Trophoblast cell (in vitro differentiated cells and primary cell): ENCODE measurements at regions not wholly inside any gene's neighbourhood (a gene's known extent, or its start where the extent isn't known, plus 50 kb on each side); places are given as distances from the start of the nearest gene placed in this dataset.

Experiments
- DNase-seq, 2 donors: peaks; one replicate each; pipeline ENCODE4 v3.0.0-alpha.2; 2016
- H2AFZ ChIP-seq: 2 replicates; pipeline ENCODE4 v1.6.1; 2013; ENCODE audit warnings: low read length, moderate library complexity, mild to moderate bottlenecking; ENCODE audit not compliant: insufficient read depth, poor library complexity
- H2AK5ac ChIP-seq: 2 replicates; pipeline ENCODE4 v1.6.1; 2013; ENCODE audit warnings: mild to moderate bottlenecking, low read length
- H2BK120ac ChIP-seq: 2 replicates; pipeline ENCODE4 v1.6.1; 2013; ENCODE audit warnings: low read length, mild to moderate bottlenecking, moderate library complexity; ENCODE audit not compliant: insufficient read depth, poor library complexity
- H2BK12ac ChIP-seq: 2 replicates; pipeline ENCODE4 v1.6.1; 2013; ENCODE audit warnings: mild to moderate bottlenecking, low read length, moderate library complexity
- H2BK5ac ChIP-seq: 2 replicates; pipeline ENCODE4 v1.6.1; 2013; ENCODE audit warnings: low read length, low read depth, moderate library complexity, mild to moderate bottlenecking; ENCODE audit not compliant: poor library complexity
- H3K14ac ChIP-seq: 2 replicates; pipeline ENCODE4 v1.6.1; 2013; ENCODE audit warnings: mild to moderate bottlenecking, low read length
- H3K18ac ChIP-seq: 2 replicates; pipeline ENCODE4 v1.6.1; 2013; ENCODE audit warnings: mild to moderate bottlenecking, low read length
- H3K23ac ChIP-seq: 2 replicates; pipeline ENCODE4 v1.6.1; 2013; ENCODE audit warnings: low read length
- H3K27ac ChIP-seq: 2 replicates; pipeline ENCODE4 v1.5.1; 2013; ENCODE audit warnings: low read depth, mild to moderate bottlenecking, inconsistent platforms, low read length, moderate library complexity
- H3K27me3 ChIP-seq: 2 replicates; pipeline ENCODE4 v1.6.1; 2013; ENCODE audit warnings: inconsistent platforms, mild to moderate bottlenecking, low read length, moderate library complexity; ENCODE audit not compliant: insufficient read depth
- H3K36me3 ChIP-seq, 2 experiments: 1 replicate in 1 of 2; 2 replicates in 1 of 2; pipeline ENCODE4 v1.6.1; 2013; ENCODE audit warnings: low read length in 2 of 2, mild to moderate bottlenecking in 2 of 2, moderate library complexity in 1 of 2; ENCODE audit not compliant: insufficient read depth in 2 of 2, control insufficient read depth in 1 of 2
- H3K4ac ChIP-seq: 2 replicates; pipeline ENCODE4 v1.6.1; 2013; ENCODE audit warnings: low read depth, mild to moderate bottlenecking, low read length, moderate library complexity
- H3K4me1 ChIP-seq, 2 experiments: 1 replicate in 1 of 2; 2 replicates in 1 of 2; pipeline ENCODE4 v1.6.1; 2013; ENCODE audit warnings: low read length in 2 of 2, mild to moderate bottlenecking in 2 of 2, moderate library complexity in 1 of 2; ENCODE audit not compliant: insufficient read depth in 2 of 2, control insufficient read depth in 1 of 2
- H3K4me2 ChIP-seq: 2 replicates; pipeline ENCODE4 v1.6.1; 2013; ENCODE audit warnings: inconsistent platforms, mild to moderate bottlenecking, low read length, moderate library complexity
- H3K4me3 ChIP-seq: 2 replicates; pipeline ENCODE4 v1.5.1; 2013; ENCODE audit warnings: mild to moderate bottlenecking, low read depth, low read length, inconsistent platforms
- H3K79me1 ChIP-seq: one replicate; pipeline ENCODE4 v1.6.1; 2013; ENCODE audit warnings: low read length
- H3K79me2 ChIP-seq: 2 replicates; pipeline ENCODE4 v1.6.1; 2013; ENCODE audit warnings: low read length, mild to moderate bottlenecking; ENCODE audit not compliant: control insufficient read depth, insufficient read depth, poor library complexity
- H3K9ac ChIP-seq: 2 replicates; pipeline ENCODE4 v1.6.1; 2013; ENCODE audit warnings: mild to moderate bottlenecking, low read length
- H3K9me3 ChIP-seq: 2 replicates; pipeline ENCODE4 v1.6.1; 2013; ENCODE audit warnings: low read depth, mild to moderate bottlenecking, control low read depth, inconsistent platforms, low read length; ENCODE audit not compliant: insufficient read depth
- H4K12ac ChIP-seq: 2 replicates; pipeline ENCODE4 v1.6.1; 2013; ENCODE audit warnings: low read depth, mild to moderate bottlenecking, low read length, moderate library complexity
- H4K8ac ChIP-seq: 2 replicates; pipeline ENCODE4 v1.6.1; 2013; ENCODE audit warnings: low read depth, mild to moderate bottlenecking, low read length, moderate library complexity
- H4K91ac ChIP-seq: one replicate; pipeline ENCODE4 v1.6.1; 2013; ENCODE audit warnings: low read depth, mild to moderate bottlenecking, low read length, moderate library complexity
- WGBS: extraction: QIAGEN DNeasy Blood & Tissue Kit; methylation state at CpG from one replicate; pipeline ENCODE4 v1.1.7; 2013; ENCODE audit warnings: missing lambda C conversion rate; ENCODE audit not compliant: insufficient read length, insufficient coverage; ENCODE audit errors: extremely low coverage; 5-methylcytosine and 5-hydroxymethylcytosine counted together

GRCh38 chr4:132001542-132001941, 1147.6 kb upstream of the PCDH10 start:
- no peak overlapping the region for H3K18ac ChIP-seq

GRCh38 chr4:132003593-132003992, 1145.5 kb upstream of the PCDH10 start:
- H3K23ac ChIP-seq: no peak overlapping the region
- H4K8ac ChIP-seq: no peak overlapping the region
- no peaks in the 10 kb centered on the region for H3K36me3 ChIP-seq
- no peak overlapping the region for H4K12ac ChIP-seq
- H3K4me1 ChIP-seq: no peaks in the 10 kb centered on the region
- no peak for DNase-seq
- WGBS: no CpG with 5 or more reads among the region's 2 CpGs
- no peaks in the 10 kb centered on the region for H3K79me1 ChIP-seq
- no peak overlapping the region for H4K91ac ChIP-seq
- H3K27ac ChIP-seq: no peak overlapping the region
- no peaks in the 10 kb centered on the region for H3K27me3 ChIP-seq
- no peak overlapping the region for H3K14ac ChIP-seq
- no peak overlapping the region for H3K9ac ChIP-seq
- no peak overlapping the region for H2BK5ac ChIP-seq
- no peak overlapping the region for H3K4ac ChIP-seq
- no peak overlapping the region for H2AK5ac ChIP-seq
- no peak overlapping the region for H3K4me2 ChIP-seq
- H3K79me2 ChIP-seq: no peaks in the 10 kb centered on the region
- H3K18ac ChIP-seq: no peak overlapping the region
- no peak overlapping the region for H2BK12ac ChIP-seq
- no peak overlapping the region for H2BK120ac ChIP-seq
- no peaks in the 10 kb centered on the region for H3K9me3 ChIP-seq
- no peak overlapping the region for H2AFZ ChIP-seq
- no peak overlapping the region for H3K4me3 ChIP-seq

More at GRCh38 chr4:132001542-132001941, 1147.6 kb upstream of the PCDH10 start:
- Histone ChIP-seq H4K91ac (no peak overlapping the region), H4K8ac (no peak overlapping the region), H3K27me3 (no peaks in the 10 kb centered on the region), H2AK5ac (no peak overlapping the region), H3K23ac (no peak overlapping the region), H3K36me3 (no peaks in the 10 kb centered on the region), H3K4me2 (no peak overlapping the region), H2BK12ac (no peak overlapping the region), H3K27ac (no peak overlapping the region), H3K9me3 (no peaks in the 10 kb centered on the region), H3K14ac (no peak overlapping the region), H2BK120ac (no peak overlapping the region), H3K79me1 (no peaks in the 10 kb centered on the region), H3K4me3 (no peak overlapping the region), H2BK5ac (no peak overlapping the region), H3K4ac (no peak overlapping the region), H2AFZ (no peak overlapping the region), H3K9ac (no peak overlapping the region), H4K12ac (no peak overlapping the region), H3K4me1 (no peaks in the 10 kb centered on the region), H3K79me2 (no peaks in the 10 kb centered on the region)
- WGBS: no CpG with 5 or more reads among the region's 4 CpGs
- peak in 1 of 2 donors; percentile 17 for DNase-seq

GRCh38 chr4:132015321-132015720, 1133.8 kb upstream of the PCDH10 start:
- Histone ChIP-seq H3K9me3 (no peaks in the 10 kb centered on the region), H3K4me2 (no peak overlapping the region)

GRCh38 chr4:132016703-132017350, 1132.3 kb upstream of the PCDH10 start:
- DNase-seq: no peak
- H4K8ac ChIP-seq: no peak overlapping the region
- no peaks in the 10 kb centered on the region for H3K9me3 ChIP-seq
- H2AFZ ChIP-seq: no peak overlapping the region
- H2BK120ac ChIP-seq: no peak overlapping the region
- H3K14ac ChIP-seq: no peak overlapping the region
- no peak overlapping the region for H4K91ac ChIP-seq
- H2BK5ac ChIP-seq: no peak overlapping the region
- H3K27ac ChIP-seq: no peak overlapping the region
- H3K23ac ChIP-seq: no peak overlapping the region
- H3K79me1 ChIP-seq: no peaks in the 10 kb centered on the region
- H3K27me3 ChIP-seq: no peaks in the 10 kb centered on the region
- no peaks in the 10 kb centered on the region for H3K36me3 ChIP-seq
- no peaks in the 10 kb centered on the region for H3K4me1 ChIP-seq
- no peak overlapping the region for H3K4me3 ChIP-seq
- no peak overlapping the region for H2AK5ac ChIP-seq
- no CpG with 5 or more reads among the region's 2 CpGs for WGBS
- no peak overlapping the region for H4K12ac ChIP-seq
- no peaks in the 10 kb centered on the region for H3K79me2 ChIP-seq
- H3K4me2 ChIP-seq: no peak overlapping the region
- H3K4ac ChIP-seq: no peak overlapping the region
- no peak overlapping the region for H3K9ac ChIP-seq
- no peak overlapping the region for H3K18ac ChIP-seq
- no peak overlapping the region for H2BK12ac ChIP-seq

More at GRCh38 chr4:132015321-132015720, 1133.8 kb upstream of the PCDH10 start:
- Histone ChIP-seq H2AFZ (no peak overlapping the region), H3K23ac (no peak overlapping the region), H3K4me3 (no peak overlapping the region), H4K12ac (no peak overlapping the region), H3K18ac (no peak overlapping the region), H3K9ac (no peak overlapping the region), H2BK120ac (no peak overlapping the region), H3K14ac (no peak overlapping the region), H2BK12ac (no peak overlapping the region), H3K4ac (no peak overlapping the region), H4K8ac (no peak overlapping the region), H2BK5ac (no peak overlapping the region), H4K91ac (no peak overlapping the region), H3K4me1 (no peaks in the 10 kb centered on the region), H2AK5ac (no peak overlapping the region), H3K27me3 (no peaks in the 10 kb centered on the region), H3K36me3 (no peaks in the 10 kb centered on the region), H3K79me2 (no peaks in the 10 kb centered on the region), H3K27ac (no peak overlapping the region), H3K79me1 (no peaks in the 10 kb centered on the region)
- no peak for DNase-seq
